ENCODE measurements at regions not wholly inside any gene's neighbourhood (a gene's known extent, or its start where the extent isn't known, plus 50 kb on each side); places are given as distances from the start of the nearest gene placed in this dataset.
"Not testable (repeated sequence)": the region's sequence is repeated elsewhere in the genome, so short reads cannot be mapped to it uniquely, and the experiment has no call there.

GRCh38 chr14:66254038-66254437 is 232.1 kb upstream of the CCDC196 start:
- WGBS, 5 donors: 83 to 95% (median 90%) methylated on average over 3 of the region's 3 CpGs
- Histone ChIP-seq H3K27me3 (replicated peaks in 1 of 7) (peaks cover 0 to 4% (median 0%) of the 10 kb centered on the region in 7 donors), H3K36me3 (no peaks in the 10 kb centered on the region), H3K4me1 (no peaks in the 10 kb centered on the region), H3K27ac (no peak overlapping the region), H3K9me3 (no peaks in the 10 kb centered on the region), H3K4me3 (no peak overlapping the region)
- no peak for TF ChIP-seq POLR2AphosphoS5 (IDR thresholded peaks at IDR 0.05)
- no peak for TF ChIP-seq POLR2A (IDR thresholded peaks at IDR 0.05)
- no peak for TF ChIP-seq CTCF (IDR thresholded peaks at IDR 0.05 in 8 of 11, conservative IDR thresholded peaks at IDR 0.05 in 3 of 11)
- intact Hi-C loops (cut with DNase I; ENCODE audit: low total_unique reads): no loop called here
- DNase-seq: no peak

GRCh38 chr14:66268802-66269334 is 217.3 kb upstream of the CCDC196 start:
- no peak overlapping the region for H3K4me3 ChIP-seq
- H3K27ac ChIP-seq: no peak overlapping the region
- H3K27me3 ChIP-seq (replicated peaks in 1 of 7): no peaks in the 10 kb centered on the region
- 91 to 100% (median 100%) methylated on average over 1 of the region's 1 CpG for WGBS, 5 donors
- no peak for DNase-seq
- intact Hi-C loops (cut with DNase I; ENCODE audit: low total_unique reads): no loop called here
- H3K36me3 ChIP-seq: no peaks in the 10 kb centered on the region
- no peaks in the 10 kb centered on the region for H3K9me3 ChIP-seq
- TF ChIP-seq POLR2AphosphoS5 (IDR thresholded peaks at IDR 0.05) (no peak), CTCF (IDR thresholded peaks at IDR 0.05 in 8 of 11, conservative IDR thresholded peaks at IDR 0.05 in 3 of 11) (no peak), POLR2A (IDR thresholded peaks at IDR 0.05) (no peak)
- no peaks in the 10 kb centered on the region for H3K4me1 ChIP-seq

- no peak for DNase-seq
- WGBS, 5 donors: 84 to 100% (median 89%) methylated on average over 1 of the region's 1 CpG
- intact Hi-C loops (cut with DNase I; ENCODE audit: low total_unique reads): no loop called here
- TF ChIP-seq POLR2AphosphoS5 (IDR thresholded peaks at IDR 0.05) (no peak), POLR2A (IDR thresholded peaks at IDR 0.05) (no peak), CTCF (IDR thresholded peaks at IDR 0.05 in 8 of 11, conservative IDR thresholded peaks at IDR 0.05 in 3 of 11) (no peak)
- H3K9me3 ChIP-seq: no peaks in the 10 kb centered on the region
- H3K36me3 ChIP-seq: no peaks in the 10 kb centered on the region
- H3K27ac ChIP-seq: no peak overlapping the region
- peaks cover 0 to 4% (median 0%) of the 10 kb centered on the region in 7 donors for H3K27me3 ChIP-seq (replicated peaks in 1 of 7)
- no peaks in the 10 kb centered on the region for H3K4me1 ChIP-seq
- H3K4me3 ChIP-seq: no peak overlapping the region
Measured at GRCh38 chr14:66272221-66272620, 213.9 kb upstream of the CCDC196 start.

GRCh38 chr14:66273261-66273832 is 212.8 kb upstream of the CCDC196 start:
- Histone ChIP-seq H3K4me3 (no peak overlapping the region), H3K9me3 (peaks cover 0 to 4% (median 0%) of the 10 kb centered on the region in 8 donors), H3K4me1 (no peaks in the 10 kb centered on the region), H3K27me3 (replicated peaks in 1 of 7) (peaks cover 0 to 4% (median 0%) of the 10 kb centered on the region in 7 donors), H3K27ac (no peak overlapping the region), H3K36me3 (no peaks in the 10 kb centered on the region)
- TF ChIP-seq CTCF (IDR thresholded peaks at IDR 0.05 in 8 of 11, conservative IDR thresholded peaks at IDR 0.05 in 3 of 11): no peak
- TF ChIP-seq POLR2AphosphoS5 (IDR thresholded peaks at IDR 0.05): no peak
- no peak for TF ChIP-seq POLR2A (IDR thresholded peaks at IDR 0.05)
- DNase-seq: no peak
- 9 to 93% (median 60%) methylated on average over 1 of the region's 1 CpG for WGBS, 5 donors
- intact Hi-C loops (cut with DNase I; ENCODE audit: low total_unique reads): no loop called here

- H3K4me1 ChIP-seq; H3K4me3 ChIP-seq; H3K27ac ChIP-seq; intact Hi-C loops (cut with DNase I; ENCODE audit: low total_unique reads); H3K36me3 ChIP-seq; DNase-seq; H3K27me3 ChIP-seq (replicated peaks in 1 of 7): not testable (repeated sequence)
- peaks cover 0 to 22% (median 11%) of the 10 kb centered on the region in 8 donors for H3K9me3 ChIP-seq
- 88 to 98% (median 92%) methylated on average over 3 of the region's 3 CpGs for WGBS, 5 donors
Measured at GRCh38 chr14:66278418-66278817, 207.8 kb upstream of the CCDC196 start.
